ENCODE measurements at regions not wholly inside any gene's neighbourhood (a gene's known extent, or its start where the extent isn't known, plus 50 kb on each side); places are given as distances from the start of the nearest gene placed in this dataset.
"Not testable (repeated sequence)": the region's sequence is repeated elsewhere in the genome, so short reads cannot be mapped to it uniquely, and the experiment has no call there.

- DNase-seq, result no peak
These were observed 440.8 kb upstream of the ZP4 start for GRCh38 chr1:238331557-238331956.

GRCh38 chr1:238329671-238330070 is 438.9 kb upstream of the ZP4 start:
- no peak for DNase-seq

- not testable (repeated sequence) for DNase-seq
These were observed 436.3 kb upstream of the ZP4 start for GRCh38 chr1:238327033-238327432.

DNA sequence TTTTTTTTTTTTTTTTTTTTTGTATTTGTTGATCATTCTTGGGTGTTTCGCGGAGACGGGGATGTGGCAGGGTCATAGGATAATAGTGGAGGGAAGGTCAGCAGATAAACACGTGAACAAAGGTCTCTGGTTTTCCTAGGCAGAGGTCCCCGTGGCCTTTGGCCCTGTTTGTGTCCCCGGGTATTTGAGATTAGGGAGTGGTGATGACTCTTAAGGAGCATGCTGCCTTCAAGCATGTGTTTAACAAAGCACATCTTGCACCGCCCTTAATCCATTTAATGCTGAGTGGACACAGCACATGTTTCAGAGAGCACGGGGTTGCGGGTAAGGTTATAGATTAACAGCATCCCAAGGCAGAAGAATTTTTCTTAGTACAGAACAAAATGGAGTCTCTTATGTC is 435.8 kb upstream of the ZP4 start:
- not testable (repeated sequence) for DNase-seq

DNA sequence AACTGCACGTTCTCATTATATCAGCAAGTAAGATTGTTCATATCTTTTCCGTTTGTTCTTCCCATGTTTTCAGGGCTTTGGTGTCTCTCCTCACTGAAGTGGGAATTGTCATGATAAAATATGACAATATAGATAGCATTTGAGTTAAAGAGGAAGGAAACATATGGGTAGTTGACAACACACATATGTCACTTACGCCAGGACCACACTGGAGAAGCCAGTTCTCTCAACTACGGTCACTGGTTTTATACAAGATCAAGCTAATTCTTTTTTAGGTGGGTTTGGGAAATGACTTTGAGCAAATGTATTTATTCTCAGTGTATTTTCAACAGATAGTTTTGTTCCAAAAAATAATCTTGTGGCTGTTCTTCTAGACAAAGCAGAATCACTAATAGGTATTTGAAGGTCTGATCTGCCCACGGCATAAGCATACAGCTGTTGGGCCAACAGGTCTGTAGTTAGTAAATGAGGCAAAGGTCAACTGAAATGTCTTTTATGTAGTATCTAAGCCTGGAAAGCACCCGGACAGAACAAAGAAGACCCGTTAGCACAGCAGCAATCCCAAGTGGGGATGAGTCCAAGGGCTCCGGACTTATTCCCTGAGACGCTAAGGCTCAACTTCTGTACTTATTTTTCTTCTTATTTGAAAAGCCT is 433.6 kb upstream of the ZP4 start:
- DNase-seq, result no peak

DNA sequence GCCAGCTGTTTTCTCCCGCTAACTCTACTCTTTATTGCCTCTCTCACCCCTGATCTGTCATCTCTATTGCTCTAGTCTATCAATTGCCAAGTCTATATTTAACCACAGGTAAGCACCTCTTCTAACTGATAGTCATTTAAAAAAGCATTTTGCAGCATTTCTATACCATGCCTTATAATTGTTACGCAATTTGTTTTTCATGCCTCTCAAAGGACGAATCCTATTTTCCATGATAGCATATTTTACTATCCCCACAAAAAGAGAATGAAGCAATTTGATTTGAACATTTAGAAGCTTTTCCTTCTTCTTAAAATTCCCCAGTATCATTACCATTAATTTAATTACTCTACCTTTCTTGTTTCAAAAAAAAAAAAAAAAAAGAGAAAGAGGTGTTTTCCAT is 432.8 kb upstream of the ZP4 start:
- DNase-seq, result no peak

GRCh38 chr1:238319957-238320356 is 429.2 kb upstream of the ZP4 start:
- DNase-seq, result no peak

DNA sequence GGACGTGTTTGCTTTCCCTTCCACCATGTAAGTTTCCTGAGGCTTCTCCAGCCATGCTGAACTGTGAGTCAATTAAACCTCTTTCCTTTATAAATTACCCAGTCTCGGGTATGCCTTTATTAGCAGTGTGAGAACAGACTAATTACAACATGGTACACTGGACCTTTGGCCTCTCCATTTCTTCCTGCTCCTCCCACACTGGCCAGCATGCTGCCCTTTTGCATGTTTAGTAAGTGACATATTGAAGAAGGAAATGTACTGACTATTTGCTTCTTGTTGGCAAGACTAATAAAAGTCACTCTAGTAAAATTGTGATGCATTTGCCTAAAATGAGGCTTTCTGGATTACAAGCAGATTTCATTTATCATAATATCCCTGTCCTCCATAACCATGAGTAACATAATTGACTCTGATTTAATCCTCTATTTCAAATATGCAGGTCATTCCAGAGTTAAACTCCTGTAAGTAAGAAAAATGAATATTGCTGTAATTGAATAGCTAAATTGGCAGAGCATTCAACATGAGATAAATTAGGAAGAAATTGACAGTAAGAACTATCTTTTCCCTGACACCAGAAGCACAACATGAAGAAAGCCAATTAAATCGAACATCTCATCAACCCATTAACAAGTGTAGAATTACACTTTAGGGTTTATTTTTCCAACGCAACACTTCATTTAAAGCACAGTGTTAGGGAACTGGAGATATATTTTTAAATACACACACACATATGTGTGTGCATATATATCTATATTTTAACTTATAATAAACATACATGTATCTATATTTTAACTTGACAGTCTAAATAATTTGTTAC is 427.8 kb upstream of the ZP4 start:
- DNase-seq, result no peak

DNA sequence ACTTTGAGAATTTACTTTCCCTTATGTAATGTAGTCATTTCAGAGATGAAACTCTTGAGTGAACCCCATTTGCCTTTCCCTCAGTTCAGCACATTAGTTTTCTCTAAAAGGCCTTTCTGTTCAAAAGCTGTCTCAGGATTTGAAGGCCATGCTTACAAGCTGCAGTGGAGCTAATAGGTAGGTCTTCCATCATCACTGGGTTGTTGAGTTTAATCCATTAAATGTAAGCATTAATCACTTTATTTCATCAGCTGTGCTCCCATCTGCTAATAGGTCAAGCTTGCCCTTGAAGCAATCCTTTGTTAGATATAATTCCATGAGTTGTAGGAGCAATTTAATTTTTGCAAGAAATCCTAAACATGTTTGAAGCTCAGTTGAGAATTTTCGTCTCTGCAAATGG is 422.2 kb upstream of the ZP4 start:
- no peak for DNase-seq

- no peak for DNase-seq
These were observed 415.7 kb upstream of the ZP4 start for GRCh38 chr1:238306411-238306810.

- no peak for DNase-seq
These were observed 411.9 kb upstream of the ZP4 start for GRCh38 chr1:238302646-238303045.

DNA sequence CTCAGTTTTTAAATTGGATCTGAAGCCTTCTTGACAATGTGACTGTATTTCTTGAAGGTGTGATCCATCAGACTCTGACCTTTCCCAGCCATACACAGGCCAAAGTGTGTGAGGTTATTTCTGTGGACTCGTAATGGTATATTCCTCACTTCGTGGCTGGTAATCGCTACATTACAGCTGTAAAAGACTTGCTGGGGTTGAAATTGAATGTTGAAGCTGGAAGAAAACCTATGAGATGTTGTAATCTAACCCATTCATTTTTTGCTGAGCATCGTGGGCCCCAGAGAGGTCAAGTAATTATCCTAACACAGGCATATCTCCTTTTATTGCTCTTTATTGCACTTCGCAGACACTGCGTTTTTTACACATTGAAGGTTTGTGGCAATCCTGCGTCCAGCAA is 405.6 kb upstream of the ZP4 start:
- DNase-seq, result no peak

DNA sequence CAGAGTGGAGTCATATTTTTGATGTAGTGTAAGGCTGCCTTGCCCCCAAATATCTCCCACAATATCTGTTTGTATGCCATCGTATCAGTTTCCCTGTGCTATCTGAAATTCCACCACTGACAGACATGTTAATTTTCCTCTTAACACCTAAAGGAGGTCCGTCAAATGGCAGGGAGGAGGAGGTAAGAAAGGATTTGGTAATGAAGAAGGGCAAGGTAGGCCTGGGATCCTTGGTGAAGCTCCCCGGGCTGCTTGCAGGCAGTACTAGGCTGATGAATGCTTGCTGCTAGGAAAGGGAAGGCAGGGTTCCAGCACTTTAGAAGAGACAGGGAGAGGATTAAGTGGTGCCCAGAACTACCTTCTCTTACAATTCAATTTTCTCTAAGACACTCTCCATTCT is 402.4 kb upstream of the ZP4 start:
- no peak for DNase-seq

DNA sequence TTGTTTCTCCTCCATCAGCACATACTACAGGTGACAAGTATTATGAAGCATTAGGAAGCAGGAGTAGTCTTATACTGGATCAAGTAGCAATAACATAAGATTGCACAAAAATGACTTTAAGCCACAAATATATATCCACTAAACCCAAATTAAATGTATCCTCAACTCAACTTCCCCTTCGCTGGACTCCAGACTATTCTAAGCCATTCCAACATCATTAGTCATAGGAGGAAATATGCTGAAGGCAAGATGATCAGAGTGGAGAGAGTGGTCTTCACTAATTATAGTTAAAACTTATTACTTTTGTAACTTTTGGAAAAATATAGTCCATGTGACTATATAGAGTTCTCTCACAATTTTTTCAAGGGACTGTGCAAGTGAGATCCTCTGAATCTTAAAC is 390.7 kb upstream of the ZP4 start:
- no peak for DNase-seq

- DNase-seq, result no peak
These were observed 389.1 kb upstream of the ZP4 start for GRCh38 chr1:238279694-238280380.

DNA sequence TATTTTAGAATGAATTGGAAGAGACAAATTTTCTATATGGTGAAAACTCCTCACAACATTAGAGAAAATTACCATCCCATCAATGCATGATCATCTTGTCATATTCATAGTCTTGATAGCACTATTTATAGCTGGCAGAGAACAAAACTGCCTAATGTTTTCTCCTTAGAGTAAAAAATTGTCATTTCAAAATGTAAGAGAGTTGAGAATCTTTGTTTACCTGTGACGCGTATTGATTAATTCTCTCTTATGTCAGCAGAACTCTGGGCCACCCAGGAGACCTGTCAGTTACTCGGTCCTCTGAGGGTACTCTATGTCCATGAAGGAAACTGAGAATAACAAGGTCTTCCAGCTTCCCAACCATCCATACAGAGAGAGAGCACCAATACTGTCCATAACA is 381.4 kb upstream of the ZP4 start:
- DNase-seq, result no peak

- DNase-seq, result no peak
These were observed 375.1 kb upstream of the ZP4 start for GRCh38 chr1:238265866-238266265.

GRCh38 chr1:238264951-238265350 is 374.2 kb upstream of the ZP4 start:
- no peak for DNase-seq

GRCh38 chr1:238258510-238258909 is 367.8 kb upstream of the ZP4 start:
- DNase-seq, result no peak

DNA sequence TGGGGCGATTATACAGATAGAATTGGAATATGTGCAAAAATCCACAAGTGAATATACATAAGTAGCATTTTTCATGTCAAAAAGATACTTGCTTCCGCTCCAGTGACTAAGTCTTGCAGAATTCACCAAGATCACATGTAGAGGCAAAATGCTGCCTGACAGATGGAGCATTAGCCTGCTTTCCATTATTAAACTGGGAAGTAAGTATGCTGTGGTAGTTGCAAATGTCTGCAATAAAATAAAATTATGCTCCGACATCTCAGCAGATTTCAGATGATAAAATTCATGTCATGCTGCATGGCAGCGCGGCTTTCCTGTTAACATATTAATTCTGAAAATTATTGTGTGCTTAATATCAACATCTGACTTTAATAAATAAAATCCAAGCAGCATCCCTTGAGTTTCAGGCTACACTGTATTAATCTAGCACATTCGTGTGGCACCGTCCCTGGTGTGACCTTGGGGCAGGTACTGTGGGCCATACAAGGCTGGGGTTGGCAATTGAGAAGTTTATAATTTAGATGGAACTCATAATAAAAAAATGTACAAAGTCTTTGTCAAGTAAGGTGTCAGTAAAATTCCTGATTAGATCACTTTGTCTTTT is 366.4 kb upstream of the ZP4 start:
- DNase-seq, result no peak

- DNase-seq, result no peak
These were observed 364.2 kb upstream of the ZP4 start for GRCh38 chr1:238254935-238255334.

- no peak for DNase-seq
These were observed 361.5 kb upstream of the ZP4 start for GRCh38 chr1:238252033-238252802.

DNA sequence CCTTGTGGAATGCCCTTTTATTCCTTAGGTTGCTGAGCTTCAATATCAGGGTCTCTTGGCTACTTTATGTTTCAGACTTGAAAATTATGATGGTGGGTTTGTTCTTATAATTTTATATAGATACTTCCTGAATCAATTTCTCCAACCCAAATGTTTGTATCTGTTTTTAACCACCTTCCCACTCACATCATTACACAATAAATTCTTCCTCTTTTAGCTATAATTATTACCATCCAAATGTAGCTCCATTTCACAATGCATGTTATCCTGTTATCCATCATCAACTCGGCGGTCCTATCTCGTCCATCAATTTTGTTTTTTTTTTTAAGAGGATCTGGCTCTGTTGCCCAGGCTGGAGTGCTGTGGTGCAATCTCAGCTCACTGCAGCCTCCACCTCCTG is 357.6 kb upstream of the ZP4 start:
- no peak for DNase-seq

Measured in T1000 (cell line).